ENCODE measurements at regions not wholly inside any gene's neighbourhood (a gene's known extent, or its start where the extent isn't known, plus 50 kb on each side); places are given as distances from the start of the nearest gene placed in this dataset.

DNA sequence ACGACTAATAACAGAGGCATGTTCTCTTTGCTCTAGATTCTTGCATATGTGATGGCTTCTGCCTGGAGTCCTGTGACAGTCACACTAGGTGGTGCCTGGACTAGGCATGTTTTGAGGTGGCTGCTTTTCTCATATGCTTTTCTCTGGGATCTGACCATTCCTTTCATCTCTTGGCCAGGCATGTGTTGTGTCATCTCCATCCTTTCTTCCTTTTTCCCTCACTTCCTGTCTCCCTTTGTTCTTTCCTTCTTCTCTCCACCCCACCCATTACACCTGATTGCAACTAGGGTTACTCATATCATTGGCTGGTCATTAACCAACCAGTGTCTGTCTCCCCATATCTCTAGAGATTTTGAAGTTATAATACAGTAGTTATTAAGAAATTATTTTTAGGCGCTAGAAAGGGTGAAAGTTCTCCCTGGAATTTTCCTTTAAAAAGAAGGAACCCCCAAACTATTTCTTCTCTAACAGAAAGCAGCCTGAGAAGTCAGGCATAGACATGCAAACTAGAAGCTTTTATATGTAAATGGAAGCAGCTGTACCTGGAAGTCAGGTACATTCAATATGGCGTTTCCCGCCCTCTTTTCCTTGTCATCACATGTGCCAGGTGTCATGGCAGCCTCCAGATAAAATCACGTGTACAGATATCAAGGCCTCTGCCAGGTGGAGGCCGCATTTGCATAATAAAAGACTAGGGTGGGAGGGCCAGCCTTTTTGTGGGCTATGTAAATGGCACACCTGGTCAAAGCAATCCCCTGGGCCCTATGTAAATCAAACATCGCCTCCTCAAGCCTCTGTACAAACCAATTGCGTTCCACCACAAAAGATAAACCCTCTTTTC lies 220.4 kb upstream of the MEX3C start:
- Mint-ChIP-seq H3K4me3 (no peak overlapping the region), H3K36me3 (ENCODE audit: low read depth) (no peaks in the 10 kb centered on the region), H3K27me3 (no peaks in the 10 kb centered on the region), H3K4me1 (no peaks in the 10 kb centered on the region), H3K27ac (no peak overlapping the region), H3K9me3 (no peaks in the 10 kb centered on the region)
- ATAC-seq (ENCODE audit: low read depth), result no peak
- CTCF ChIA-PET, result no interaction called here
- TF ChIP-seq, protein P1, sequence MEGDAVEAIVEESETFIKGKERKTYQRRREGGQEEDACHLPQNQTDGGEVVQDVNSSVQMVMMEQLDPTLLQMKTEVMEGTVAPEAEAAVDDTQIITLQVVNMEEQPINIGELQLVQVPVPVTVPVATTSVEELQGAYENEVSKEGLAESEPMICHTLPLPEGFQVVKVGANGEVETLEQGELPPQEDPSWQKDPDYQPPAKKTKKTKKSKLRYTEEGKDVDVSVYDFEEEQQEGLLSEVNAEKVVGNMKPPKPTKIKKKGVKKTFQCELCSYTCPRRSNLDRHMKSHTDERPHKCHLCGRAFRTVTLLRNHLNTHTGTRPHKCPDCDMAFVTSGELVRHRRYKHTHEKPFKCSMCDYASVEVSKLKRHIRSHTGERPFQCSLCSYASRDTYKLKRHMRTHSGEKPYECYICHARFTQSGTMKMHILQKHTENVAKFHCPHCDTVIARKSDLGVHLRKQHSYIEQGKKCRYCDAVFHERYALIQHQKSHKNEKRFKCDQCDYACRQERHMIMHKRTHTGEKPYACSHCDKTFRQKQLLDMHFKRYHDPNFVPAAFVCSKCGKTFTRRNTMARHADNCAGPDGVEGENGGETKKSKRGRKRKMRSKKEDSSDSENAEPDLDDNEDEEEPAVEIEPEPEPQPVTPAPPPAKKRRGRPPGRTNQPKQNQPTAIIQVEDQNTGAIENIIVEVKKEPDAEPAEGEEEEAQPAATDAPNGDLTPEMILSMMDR (IDR thresholded peaks at IDR 0.05), result no peak
- intact Hi-C loops (cut with micrococcal nuclease), result no loop called here
- POLR2A ChIA-PET, result no interaction called here
- no peak for DNase-seq

DNA sequence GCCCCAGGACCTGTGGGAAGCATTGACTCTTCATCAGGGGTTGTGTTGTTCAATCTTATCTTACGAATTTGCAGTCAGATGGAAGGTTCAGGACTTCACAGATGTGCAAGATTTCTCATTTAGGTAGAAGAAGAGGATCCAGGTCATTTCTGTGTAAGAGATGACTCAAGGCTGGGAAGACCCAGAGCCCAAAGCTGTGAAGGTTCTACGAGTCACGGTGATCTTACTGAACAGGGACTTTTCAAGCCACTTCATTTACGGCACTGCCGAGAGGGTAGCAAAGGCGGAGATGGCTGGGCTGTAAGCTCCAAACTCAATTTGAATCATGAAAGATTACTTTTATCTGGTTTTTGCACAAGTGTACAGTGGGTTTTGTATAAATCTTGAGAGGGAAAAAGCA lies 228.0 kb upstream of the MEX3C start:
- H3K4me3 Mint-ChIP-seq, result no peak overlapping the region
- no peaks in the 10 kb centered on the region for H3K9me3 Mint-ChIP-seq
- no peaks in the 10 kb centered on the region for H3K4me1 Mint-ChIP-seq
- no peak overlapping the region for H3K27ac Mint-ChIP-seq
- intact Hi-C loops (cut with micrococcal nuclease), result no loop called here
- ATAC-seq (ENCODE audit: low read depth), result no peak
- no peaks in the 10 kb centered on the region for H3K36me3 Mint-ChIP-seq (ENCODE audit: low read depth)
- H3K27me3 Mint-ChIP-seq, result peaks cover 12% of the 10 kb centered on the region
- CTCF ChIA-PET, result no interaction called here
- no peak for DNase-seq
- POLR2A ChIA-PET, result no interaction called here
- TF ChIP-seq, protein P1 (IDR thresholded peaks at IDR 0.05), result no peak

DNA sequence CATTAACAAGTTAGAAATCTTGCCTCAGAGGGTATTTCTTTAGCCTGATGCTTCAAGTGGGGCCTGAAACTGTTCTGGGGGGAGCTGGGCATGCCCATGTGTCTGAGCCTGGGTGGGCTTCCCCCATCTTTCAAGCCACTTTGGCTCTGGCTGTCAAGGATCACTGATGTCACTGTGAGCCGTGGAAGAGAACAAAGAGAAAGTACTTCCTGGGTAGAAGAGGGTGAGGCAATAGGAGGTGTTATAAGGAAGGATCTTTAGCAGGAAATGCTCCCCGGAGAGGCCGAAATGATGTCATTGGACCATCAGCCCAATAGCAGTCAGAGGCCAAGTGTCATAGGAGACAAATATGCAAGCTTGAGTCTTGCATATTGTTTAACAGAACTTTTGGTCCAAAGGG lies 228.4 kb upstream of the MEX3C start:
- intact Hi-C loops (cut with micrococcal nuclease), result no loop called here
- no peaks in the 10 kb centered on the region for H3K9me3 Mint-ChIP-seq
- no peak overlapping the region for H3K27ac Mint-ChIP-seq
- POLR2A ChIA-PET, result no interaction called here
- peaks cover 12% of the 10 kb centered on the region for H3K27me3 Mint-ChIP-seq
- no peak overlapping the region for H3K4me3 Mint-ChIP-seq
- ATAC-seq (ENCODE audit: low read depth), result no peak
- TF ChIP-seq, protein P1 (IDR thresholded peaks at IDR 0.05), result no peak
- CTCF ChIA-PET, result no interaction called here
- no peak for DNase-seq
- H3K36me3 Mint-ChIP-seq (ENCODE audit: low read depth), result no peaks in the 10 kb centered on the region
- no peaks in the 10 kb centered on the region for H3K4me1 Mint-ChIP-seq

DNA sequence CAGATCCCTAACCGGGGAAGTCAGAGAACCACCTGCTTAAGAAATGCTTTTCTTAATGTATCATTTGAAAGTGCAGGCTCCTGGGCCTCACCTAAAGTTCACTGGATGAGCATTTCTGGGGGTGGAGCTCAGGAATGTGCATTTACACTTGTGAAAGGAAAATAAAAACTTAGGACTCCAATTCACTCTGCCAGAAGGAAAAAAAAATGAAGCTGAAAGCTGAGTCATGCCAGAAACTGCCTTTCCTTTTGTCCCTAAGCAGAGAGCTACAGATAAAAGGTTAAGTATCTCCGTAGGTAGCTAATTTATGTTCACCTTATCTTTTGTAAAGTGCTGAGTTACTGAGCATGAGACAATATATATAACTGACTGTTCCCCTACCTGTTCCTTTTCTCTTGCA lies 229.5 kb upstream of the MEX3C start:
- H3K4me1 Mint-ChIP-seq, result no peaks in the 10 kb centered on the region
- H3K36me3 Mint-ChIP-seq (ENCODE audit: low read depth), result no peaks in the 10 kb centered on the region
- TF ChIP-seq, protein P1 (IDR thresholded peaks at IDR 0.05), result no peak
- CTCF ChIA-PET, result no interaction called here
- H3K9me3 Mint-ChIP-seq, result no peaks in the 10 kb centered on the region
- H3K27ac Mint-ChIP-seq, result no peak overlapping the region
- DNase-seq, result no peak
- H3K27me3 Mint-ChIP-seq, result peaks cover 12% of the 10 kb centered on the region
- ATAC-seq (ENCODE audit: low read depth), result no peak
- intact Hi-C loops (cut with micrococcal nuclease), result no loop called here
- H3K4me3 Mint-ChIP-seq, result no peak overlapping the region
- POLR2A ChIA-PET, result no interaction called here

DNA sequence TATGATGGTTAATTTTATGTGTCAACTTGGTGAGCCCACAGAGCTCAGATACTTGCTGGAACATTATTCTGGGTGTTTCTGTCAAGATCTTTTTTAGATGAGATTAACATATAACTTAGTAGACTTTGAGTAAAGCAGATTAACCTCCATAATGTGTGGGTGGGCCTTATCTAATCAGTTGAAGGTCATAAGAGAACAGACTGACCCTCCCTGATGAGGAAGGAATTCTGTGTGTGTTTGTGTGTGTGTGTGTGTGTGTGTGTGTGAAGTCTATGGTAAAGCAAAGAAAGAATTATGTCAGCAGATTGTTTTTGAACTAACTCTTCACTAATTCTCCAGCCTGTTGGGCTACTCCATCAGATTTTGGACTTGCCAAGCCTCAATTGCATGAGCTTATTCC lies 232.2 kb upstream of the MEX3C start:
- CTCF ChIA-PET, result no interaction called here

More for the DNA sequence above, 232.2 kb upstream of the MEX3C start:
- intact Hi-C loops (cut with micrococcal nuclease), result no loop called here
- no peak overlapping the region for H3K27ac Mint-ChIP-seq
- DNase-seq (no peak), ATAC-seq (ENCODE audit: low read depth) (no peak)
- H3K4me1 Mint-ChIP-seq, result no peaks in the 10 kb centered on the region
- H3K27me3 Mint-ChIP-seq, result peaks cover 8% of the 10 kb centered on the region
- no peaks in the 10 kb centered on the region for H3K9me3 Mint-ChIP-seq
- no peak overlapping the region for H3K4me3 Mint-ChIP-seq
- H3K36me3 Mint-ChIP-seq (ENCODE audit: low read depth), result no peaks in the 10 kb centered on the region
- POLR2A ChIA-PET, result no interaction called here
- TF ChIP-seq, protein P1 (IDR thresholded peaks at IDR 0.05), result no peak

All from activated B cell treated with CpG ODN at 0.5 μM for 24 hours (primary cell).